ENCODE measurements at regions not wholly inside any gene's neighbourhood (a gene's known extent, or its start where the extent isn't known, plus 50 kb on each side); places are given as distances from the start of the nearest gene placed in this dataset.

DNA sequence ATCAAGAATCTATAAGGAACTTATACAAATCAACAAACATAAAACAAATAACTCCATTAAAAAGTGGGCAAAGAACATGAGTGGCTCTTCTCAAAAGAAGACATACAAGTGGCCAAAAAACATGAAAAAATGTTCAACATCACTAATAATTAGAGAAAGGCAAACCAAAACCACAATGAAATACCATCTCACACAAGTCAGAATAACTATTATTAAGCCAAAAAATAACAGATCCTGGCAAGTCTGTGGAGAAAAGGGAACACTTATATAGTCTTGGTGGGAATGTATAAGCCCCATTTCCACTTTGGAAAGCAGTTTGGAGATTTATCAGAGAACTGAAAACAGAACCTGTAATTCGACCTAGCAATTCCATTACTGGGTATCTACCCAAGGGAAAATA, 921.0 kb downstream of the KCNA4 start:
- no peaks in the 10 kb centered on the region for H3K27me3 ChIP-seq (ENCODE audit: control insufficient read depth in 1 of 2, insufficient read depth in 2 of 2, low read length in 2 of 2)
- no peak overlapping the region for H3K4me3 ChIP-seq (ENCODE audit: low read length)
- ChIA-PET POLR2A (no interaction called here), CTCF (no interaction called here)
- TF ChIP-seq, protein P1, sequence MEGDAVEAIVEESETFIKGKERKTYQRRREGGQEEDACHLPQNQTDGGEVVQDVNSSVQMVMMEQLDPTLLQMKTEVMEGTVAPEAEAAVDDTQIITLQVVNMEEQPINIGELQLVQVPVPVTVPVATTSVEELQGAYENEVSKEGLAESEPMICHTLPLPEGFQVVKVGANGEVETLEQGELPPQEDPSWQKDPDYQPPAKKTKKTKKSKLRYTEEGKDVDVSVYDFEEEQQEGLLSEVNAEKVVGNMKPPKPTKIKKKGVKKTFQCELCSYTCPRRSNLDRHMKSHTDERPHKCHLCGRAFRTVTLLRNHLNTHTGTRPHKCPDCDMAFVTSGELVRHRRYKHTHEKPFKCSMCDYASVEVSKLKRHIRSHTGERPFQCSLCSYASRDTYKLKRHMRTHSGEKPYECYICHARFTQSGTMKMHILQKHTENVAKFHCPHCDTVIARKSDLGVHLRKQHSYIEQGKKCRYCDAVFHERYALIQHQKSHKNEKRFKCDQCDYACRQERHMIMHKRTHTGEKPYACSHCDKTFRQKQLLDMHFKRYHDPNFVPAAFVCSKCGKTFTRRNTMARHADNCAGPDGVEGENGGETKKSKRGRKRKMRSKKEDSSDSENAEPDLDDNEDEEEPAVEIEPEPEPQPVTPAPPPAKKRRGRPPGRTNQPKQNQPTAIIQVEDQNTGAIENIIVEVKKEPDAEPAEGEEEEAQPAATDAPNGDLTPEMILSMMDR (IDR thresholded peaks at IDR 0.05), result no peak
- Mint-ChIP-seq H3K9me3 (peaks cover 12% of the 10 kb centered on the region), H3K27me3 (no peaks in the 10 kb centered on the region), H3K36me3 (ENCODE audit: low read depth) (no peaks in the 10 kb centered on the region), H3K4me3 (no peak overlapping the region), H3K4me1 (ENCODE audit: low read depth) (no peaks in the 10 kb centered on the region), H3K27ac (no peak overlapping the region)
- ATAC-seq (ENCODE audit: poor library complexity) (no peak), DNase-seq (no peak)
- H3K4me1 ChIP-seq (ENCODE audit: insufficient read depth, low read length), result no peaks in the 10 kb centered on the region
- H3K27ac ChIP-seq (ENCODE audit: low read depth in 1 of 2, low read length in 2 of 2), result no peak overlapping the region
- intact Hi-C loops (cut with DNase I, micrococcal nuclease), result loop anchor here in 1 of 2 experiments (10.0 kb wide), 1 partner anchor 59 kb away; no protein-coding TSS in a partner anchor
- no peaks in the 10 kb centered on the region for H3K36me3 ChIP-seq (ENCODE audit: insufficient read depth, low read length)
- peaks cover 4 to 5% of the 10 kb centered on the region in 2 experiments for H3K9me3 ChIP-seq (ENCODE audit: control insufficient read depth in 1 of 2, insufficient read depth in 1 of 2, low read length in 2 of 2)

DNA sequence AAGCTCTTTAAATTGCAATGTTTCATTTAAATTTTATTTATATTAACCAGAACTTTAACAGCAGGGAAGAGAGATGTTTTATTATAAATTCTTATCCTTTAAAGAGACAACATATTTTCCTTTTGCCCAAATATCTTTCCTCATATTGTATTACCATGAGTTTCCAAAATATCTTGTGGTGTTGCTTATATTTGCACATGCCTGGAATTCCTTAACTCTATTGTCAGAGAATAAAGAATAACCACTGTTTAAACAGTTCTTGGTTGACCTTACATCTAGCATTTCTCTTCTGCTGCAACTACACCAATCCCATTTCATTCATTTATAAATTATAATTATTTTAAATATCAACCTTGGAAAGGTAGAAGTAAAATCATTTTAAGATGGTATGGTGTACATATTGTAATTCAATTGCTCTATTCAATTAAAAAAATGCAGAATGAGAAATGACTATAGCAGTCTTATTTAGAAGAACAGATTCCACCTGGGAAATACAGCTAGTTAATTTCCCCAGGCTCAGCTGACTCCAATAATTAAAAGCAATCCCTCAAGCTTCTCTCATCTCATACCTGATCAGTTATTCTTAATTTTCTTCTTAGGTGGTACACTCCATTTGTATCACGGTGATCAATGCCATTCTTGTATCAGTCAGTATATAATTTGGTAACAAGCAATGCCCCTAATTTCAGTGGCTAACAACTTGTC, 923.3 kb downstream of the KCNA4 start:
- TF ChIP-seq, protein P1 (IDR thresholded peaks at IDR 0.05), result no peak
- POLR2A ChIA-PET, result no interaction called here

DNA sequence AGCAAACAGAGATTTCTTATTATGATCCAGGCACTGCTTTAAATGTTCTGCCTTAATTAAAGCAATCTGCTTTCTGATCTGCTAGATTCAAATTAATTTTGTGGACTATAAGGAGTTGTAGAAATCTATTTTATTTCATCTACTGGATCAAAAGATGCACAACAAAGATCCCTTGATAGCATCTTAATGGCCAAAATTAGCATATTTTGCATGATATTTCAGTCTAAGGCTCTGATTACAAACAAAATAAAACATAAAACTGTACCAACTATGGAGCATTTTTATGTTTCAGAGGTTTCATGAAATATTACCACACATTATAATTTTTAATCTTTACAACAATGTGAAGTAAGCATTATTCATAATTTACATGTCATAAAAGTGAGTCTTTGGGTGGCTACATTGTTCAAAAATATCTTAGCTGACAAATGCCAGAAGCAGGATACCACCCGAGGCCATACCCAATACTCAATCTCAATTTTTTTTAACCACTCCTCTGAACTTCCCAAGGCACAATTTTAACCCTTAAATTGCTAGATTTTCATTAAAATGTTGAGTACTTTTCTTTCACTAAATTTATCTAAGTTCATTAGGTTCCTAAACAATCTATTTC, 929.5 kb downstream of the KCNA4 start:
- Histone ChIP-seq H3K9me3 (ENCODE audit: control insufficient read depth in 1 of 2, insufficient read depth in 1 of 2, low read length in 2 of 2) (peaks cover 0 to 5% of the 10 kb centered on the region in 2 experiments), H3K4me3 (ENCODE audit: low read length) (no peak overlapping the region), H3K27me3 (ENCODE audit: control insufficient read depth in 1 of 2, insufficient read depth in 2 of 2, low read length in 2 of 2) (no peaks in the 10 kb centered on the region), H3K4me1 (ENCODE audit: insufficient read depth, low read length) (no peaks in the 10 kb centered on the region), H3K36me3 (ENCODE audit: insufficient read depth, low read length) (no peaks in the 10 kb centered on the region), H3K27ac (ENCODE audit: low read depth in 1 of 2, low read length in 2 of 2) (no peak overlapping the region)
- H3K4me3 Mint-ChIP-seq, result no peak overlapping the region
- no peak for DNase-seq
- CTCF ChIA-PET, result no interaction called here
- intact Hi-C loops (cut with DNase I, micrococcal nuclease), result no loop called here
- peaks cover 10% of the 10 kb centered on the region for H3K9me3 Mint-ChIP-seq
- no peaks in the 10 kb centered on the region for H3K27me3 Mint-ChIP-seq
- ATAC-seq (ENCODE audit: poor library complexity), result no peak
- no peaks in the 10 kb centered on the region for H3K4me1 Mint-ChIP-seq (ENCODE audit: low read depth)
- no peaks in the 10 kb centered on the region for H3K36me3 Mint-ChIP-seq (ENCODE audit: low read depth)
- no peak overlapping the region for H3K27ac Mint-ChIP-seq
- TF ChIP-seq, protein P1 (IDR thresholded peaks at IDR 0.05), result no peak
- POLR2A ChIA-PET, result no interaction called here

More for the DNA sequence above, 923.3 kb downstream of the KCNA4 start:
- Mint-ChIP-seq H3K4me3 (no peak overlapping the region), H3K9me3 (peaks cover 14% of the 10 kb centered on the region), H3K36me3 (ENCODE audit: low read depth) (no peaks in the 10 kb centered on the region), H3K27ac (no peak overlapping the region), H3K4me1 (ENCODE audit: low read depth) (no peaks in the 10 kb centered on the region), H3K27me3 (no peaks in the 10 kb centered on the region)
- H3K4me1 ChIP-seq (ENCODE audit: insufficient read depth, low read length), result no peaks in the 10 kb centered on the region
- no peak for ATAC-seq (ENCODE audit: poor library complexity)
- DNase-seq, result no peak
- intact Hi-C loops (cut with DNase I, micrococcal nuclease), result loop anchor here in 1 of 2 experiments (10.0 kb wide), 1 partner anchor 61 kb away; no protein-coding TSS in a partner anchor
- no peaks in the 10 kb centered on the region for H3K36me3 ChIP-seq (ENCODE audit: insufficient read depth, low read length)
- H3K9me3 ChIP-seq (ENCODE audit: control insufficient read depth in 1 of 2, insufficient read depth in 1 of 2, low read length in 2 of 2), result peaks cover 4 to 5% of the 10 kb centered on the region in 2 experiments
- no peak overlapping the region for H3K27ac ChIP-seq (ENCODE audit: low read depth in 1 of 2, low read length in 2 of 2)
- H3K4me3 ChIP-seq (ENCODE audit: low read length), result no peak overlapping the region
- CTCF ChIA-PET, result no interaction called here
- H3K27me3 ChIP-seq (ENCODE audit: control insufficient read depth in 1 of 2, insufficient read depth in 2 of 2, low read length in 2 of 2), result no peaks in the 10 kb centered on the region

Measured in CD4-positive, alpha-beta T cell (primary cell).